C1 segment of cervical spinal cord (tissue), 14 donors: ENCODE measurements at regions not wholly inside any gene's neighbourhood (a gene's known extent, or its start where the extent isn't known, plus 50 kb on each side); places are given as distances from the start of the nearest gene placed in this dataset.
"Not testable (repeated sequence)": the region's sequence is repeated elsewhere in the genome, so short reads cannot be mapped to it uniquely, and the experiment has no call there.

Source experiments
- DNase-seq, 14 donors: peaks; one replicate each; lab custom pipeline; 2025; lab: John Stamatoyannopoulos, UW

DNA sequence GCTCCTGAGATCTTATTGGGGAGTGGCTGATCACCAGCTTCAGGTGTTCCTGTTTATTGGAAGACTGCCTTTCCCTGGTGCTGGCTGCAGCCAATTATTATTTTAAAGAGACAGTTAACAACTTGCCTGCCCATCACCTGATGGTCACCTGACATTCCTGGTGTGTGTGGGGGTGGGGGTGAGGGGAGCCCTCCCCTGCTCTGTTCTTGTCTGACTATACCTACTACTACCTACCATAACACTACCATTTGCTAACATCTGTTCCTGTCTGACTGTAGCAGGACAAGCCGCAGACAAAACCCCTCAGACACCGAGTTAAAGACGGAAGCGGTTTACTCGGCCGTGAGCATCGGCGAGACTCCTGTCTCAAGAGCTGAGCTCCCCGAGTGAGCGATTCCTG lies 54.9 kb upstream of the NBPF3 start:
- no peak for DNase-seq

DNA sequence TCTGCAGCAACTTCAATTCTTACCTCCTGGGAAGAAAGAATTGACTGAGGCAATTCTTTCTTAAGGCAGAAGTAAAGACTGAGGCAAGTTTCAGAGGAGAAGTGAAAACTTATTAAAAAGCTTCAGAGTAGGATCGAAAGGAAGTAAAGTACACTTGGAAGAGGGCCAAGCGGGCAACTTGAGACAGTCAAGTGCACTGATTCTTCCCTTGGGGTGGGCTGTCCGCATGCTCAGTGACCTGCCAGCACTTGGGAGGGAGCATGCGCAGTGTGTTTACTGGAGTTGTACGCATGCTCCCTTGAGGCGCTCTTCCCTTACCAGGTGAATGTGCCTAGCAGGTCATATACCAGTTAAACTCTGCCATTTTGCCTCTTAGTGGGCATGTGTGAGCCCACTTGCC lies 55.3 kb upstream of the NBPF3 start:
- DNase-seq = peak in 2 of 14 donors; percentile 3 to 4

DNA sequence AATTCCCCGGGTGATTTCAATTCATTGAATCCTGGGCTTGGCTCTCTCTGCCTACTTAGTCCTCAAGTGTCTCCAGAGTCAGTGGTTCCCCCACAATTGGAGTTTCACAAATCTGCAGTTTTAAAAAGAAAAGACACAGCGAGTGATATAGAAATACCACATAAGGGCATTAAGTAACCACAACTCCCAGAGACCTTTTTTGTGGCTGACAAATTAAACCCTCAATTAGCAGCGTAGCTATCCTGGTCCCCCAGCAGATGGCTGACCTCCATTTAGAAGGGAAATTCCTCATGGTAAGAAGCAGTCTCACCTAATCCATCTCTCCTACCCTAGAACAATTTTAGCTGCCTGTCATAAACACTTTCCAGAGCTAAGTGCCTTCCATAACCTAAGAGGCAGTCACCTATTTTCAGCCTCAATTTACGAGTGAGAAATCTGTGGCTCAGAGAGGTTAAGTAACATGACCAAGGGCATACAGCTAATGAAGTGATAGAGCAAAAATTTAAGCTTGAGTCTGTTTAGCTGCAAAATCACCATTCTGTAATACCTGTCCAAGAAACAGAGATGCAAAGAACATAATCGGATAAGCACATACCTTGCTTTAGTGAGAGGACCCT lies 56.0 kb upstream of the NBPF3 start:
- no peak for DNase-seq

- no peak for DNase-seq
Measured at GRCh38 chr1:21381354-21381753, 58.6 kb upstream of the NBPF3 start.

- not testable (repeated sequence) for DNase-seq
Measured at GRCh38 chr1:21380147-21380546, 59.8 kb upstream of the NBPF3 start.

DNA sequence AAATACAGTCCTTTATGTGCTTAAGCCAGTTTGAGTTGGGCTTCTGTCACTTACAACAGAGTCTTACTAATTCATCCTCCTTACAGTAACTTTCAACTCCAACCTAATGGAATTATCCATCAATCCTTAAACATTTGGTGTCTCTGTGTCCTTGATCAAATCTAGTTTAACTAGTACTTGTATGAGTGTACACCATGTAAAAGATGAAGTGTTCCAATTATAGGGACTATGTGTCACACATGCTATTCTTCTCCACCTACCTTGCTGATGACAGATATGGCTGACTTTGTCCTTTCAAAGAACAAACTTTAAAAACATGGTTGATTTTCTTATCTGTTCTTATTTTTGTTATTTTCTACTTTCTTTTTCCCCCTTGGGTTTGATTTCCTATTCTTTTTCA lies 60.4 kb upstream of the NBPF3 start:
- no peak for DNase-seq

DNA sequence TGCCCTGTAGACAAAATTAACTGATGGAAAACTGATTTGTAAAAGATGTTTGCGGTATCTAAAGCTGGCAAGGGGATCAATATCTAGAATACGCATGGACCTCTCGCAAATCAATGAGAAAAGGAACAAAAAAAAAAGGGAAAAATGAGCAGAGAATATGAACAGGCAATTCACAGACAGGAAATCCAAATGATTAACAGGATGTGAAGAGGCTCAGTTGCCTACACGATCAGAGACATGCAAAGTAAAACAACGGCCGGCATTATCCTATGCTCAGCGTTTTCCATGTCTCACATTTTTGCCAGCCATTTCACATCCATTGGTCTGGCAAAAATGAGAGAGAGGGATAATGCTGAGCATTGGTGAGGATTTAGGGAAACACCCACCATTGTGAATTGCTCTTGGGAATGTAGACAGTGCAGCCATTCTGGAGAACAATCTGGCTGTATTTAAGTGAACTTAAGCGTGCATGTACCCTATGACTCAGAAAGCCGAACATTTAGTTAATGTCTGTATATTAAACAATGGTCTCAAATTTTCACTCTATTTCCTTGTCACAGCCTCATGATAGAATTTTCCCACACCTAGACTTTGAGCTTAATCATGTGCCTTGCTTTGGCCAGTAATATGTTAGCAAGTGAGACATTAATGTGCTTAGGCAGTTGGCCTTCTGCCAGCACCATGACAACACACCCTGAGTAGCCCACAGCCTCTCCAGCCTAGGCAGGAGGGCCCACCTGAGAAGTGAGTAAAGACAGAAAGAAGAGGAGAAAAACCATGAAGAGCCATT lies 61.0 kb upstream of the NBPF3 start:
- DNase-seq = no peak

- DNase-seq = no peak
Measured at GRCh38 chr1:21372383-21372782, 67.6 kb upstream of the NBPF3 start.

- no peak for DNase-seq
Measured at GRCh38 chr1:21369905-21370304, 70.0 kb upstream of the NBPF3 start.

DNA sequence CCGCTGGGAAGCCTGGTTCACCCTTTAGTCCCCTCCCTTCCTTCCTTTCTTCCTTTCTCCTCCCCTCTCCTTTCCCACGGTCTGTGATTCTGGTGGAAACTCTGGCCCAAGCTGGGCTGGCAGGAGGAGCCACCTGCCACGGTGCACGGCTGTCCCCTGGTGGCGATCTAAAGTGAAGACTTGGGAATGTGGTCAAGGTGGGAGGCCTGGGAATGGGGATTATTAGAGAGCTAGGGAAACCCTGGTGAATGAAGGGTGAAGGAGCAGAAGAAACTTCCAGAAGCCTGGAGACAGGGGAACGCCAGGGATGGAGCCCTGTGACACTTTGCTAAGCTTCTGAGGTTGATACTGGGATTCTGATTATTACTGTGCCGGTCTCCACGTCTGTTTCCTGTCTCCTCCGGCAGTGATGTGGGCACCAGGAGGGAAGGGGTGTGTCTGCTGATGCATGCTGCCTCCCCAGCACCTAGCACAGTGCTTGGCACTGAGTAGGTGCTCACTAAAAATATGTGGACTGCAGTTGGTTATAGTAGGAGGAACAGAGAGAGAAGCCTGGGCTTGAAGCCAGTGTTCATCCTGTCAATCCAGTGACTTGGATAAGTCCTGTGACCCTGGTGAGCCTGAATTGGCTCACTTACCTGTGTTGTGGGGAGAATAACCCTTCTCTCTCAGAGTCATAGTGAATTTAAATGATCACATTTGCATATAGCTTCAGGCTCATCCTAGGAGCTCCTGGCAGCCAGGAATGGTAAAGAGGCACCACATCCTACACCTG lies 71.2 kb upstream of the NBPF3 start:
- DNase-seq = peak in 12 of 14 donors; percentile 13 to 69 (median 35)

DNA sequence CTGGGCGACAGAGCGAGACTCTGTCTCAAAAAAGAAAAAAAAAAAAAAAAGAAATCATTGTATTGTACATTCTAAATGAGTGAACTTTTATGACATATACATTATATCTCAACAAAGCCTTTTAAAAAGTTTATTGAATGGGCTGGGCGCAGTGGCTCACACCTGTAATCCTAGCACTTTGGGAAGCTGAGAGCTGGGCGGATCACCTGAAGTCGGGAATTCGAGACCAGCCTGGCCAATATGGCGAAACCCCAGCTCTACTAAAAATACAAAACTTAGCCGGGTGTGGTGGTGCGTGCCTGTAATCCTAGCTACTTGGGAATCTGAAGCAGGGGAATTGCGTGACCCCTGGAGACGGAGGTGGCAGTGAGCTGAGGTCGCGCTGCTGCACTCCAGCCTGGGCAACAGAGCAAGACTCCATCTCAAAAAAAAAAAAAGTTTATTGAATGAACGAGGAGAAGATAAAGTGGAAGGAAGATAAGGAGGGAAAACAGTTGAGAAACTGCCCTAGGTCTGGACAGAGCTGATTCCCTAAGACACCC lies 71.9 kb upstream of the NBPF3 start:
- not testable (repeated sequence) for DNase-seq

- no peak for DNase-seq
Measured at GRCh38 chr1:21366288-21366687, 73.6 kb upstream of the NBPF3 start.

GRCh38 chr1:21365036-21365435 lies 74.8 kb upstream of the ECE1 start:
- no peak for DNase-seq

GRCh38 chr1:21362096-21362495 lies 71.8 kb upstream of the ECE1 start:
- peak in 7 of 14 donors; percentile 14 to 49 (median 39) for DNase-seq

- peak in 4 of 14 donors; percentile 16 to 53 (median 46) for DNase-seq
Measured at GRCh38 chr1:21361506-21361905, 71.2 kb upstream of the ECE1 start.

- DNase-seq = no peak
Measured at GRCh38 chr1:21357161-21357560, 66.9 kb upstream of the ECE1 start.

- DNase-seq = no peak
Measured at GRCh38 chr1:21355956-21356355, 65.7 kb upstream of the ECE1 start.

- no peak for DNase-seq
Measured at GRCh38 chr1:21352586-21352985, 62.3 kb upstream of the ECE1 start.

DNA sequence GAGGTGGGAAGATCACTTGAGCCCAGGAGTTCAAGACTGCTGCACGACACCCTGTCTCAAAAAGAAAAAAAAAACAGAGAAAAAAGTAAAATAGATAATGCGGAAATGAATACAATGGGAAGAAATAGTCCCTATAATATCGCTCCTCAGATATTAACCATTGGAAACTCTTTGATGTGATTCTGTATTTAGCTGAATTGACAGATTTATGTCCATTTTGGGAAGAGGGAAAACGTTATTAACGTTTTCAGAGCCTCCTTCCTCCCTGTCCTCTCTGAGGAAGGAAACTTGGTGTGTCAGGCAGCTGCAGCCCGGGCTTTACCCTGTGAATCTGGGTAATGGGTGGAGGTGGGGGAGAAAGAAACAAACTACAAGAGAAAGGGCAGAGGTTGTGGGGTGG lies 61.6 kb upstream of the ECE1 start:
- no peak for DNase-seq

- DNase-seq = no peak
Measured at GRCh38 chr1:21350202-21350885, 60.1 kb upstream of the ECE1 start.

- DNase-seq = no peak
Measured at GRCh38 chr1:21349693-21350092, 59.4 kb upstream of the ECE1 start.
